22Rv1 (cell line): ENCODE measurements at regions not wholly inside any gene's neighbourhood (a gene's known extent, or its start where the extent isn't known, plus 50 kb on each side); places are given as distances from the start of the nearest gene placed in this dataset.

Source experiments
- H3K27ac ChIP-seq: fragments of 450-650 bp; 2 replicates; pipeline ENCODE4 v1.5.1; 2017
- CTCF ChIP-seq: fragments of 450-650 bp; IDR thresholded peaks from 2 replicates; pipeline ENCODE4 v1.5.1; 2017; ENCODE audit warnings: mild to moderate bottlenecking
- ZFX ChIP-seq: fragments of 450-650 bp; IDR thresholded peaks from 2 replicates; pipeline ENCODE4 v1.6.1; 2017; ENCODE audit warnings: antibody characterized with exemption, borderline replicate concordance

DNA sequence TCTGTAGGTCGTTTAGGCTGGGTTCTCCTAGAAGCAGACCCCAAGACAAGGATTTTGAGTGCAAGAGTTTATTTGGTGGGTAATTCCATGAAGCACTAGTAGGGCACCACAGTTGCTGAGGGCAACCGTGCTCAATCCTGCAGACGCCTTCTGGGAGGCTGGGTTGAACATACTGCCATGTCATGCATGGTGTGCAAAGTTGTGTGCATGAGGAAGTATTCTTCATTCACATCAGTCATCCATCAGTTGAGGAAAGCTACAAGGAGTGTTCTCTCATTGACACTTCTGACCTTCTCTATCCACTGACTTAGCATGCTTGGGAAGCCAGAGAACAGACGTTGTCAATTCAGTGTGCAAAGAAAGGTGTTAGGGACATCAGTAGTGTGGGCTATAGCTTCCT, 179.2 kb downstream of the PTPN11 start:
- no peak for TF ChIP-seq CTCF
- no peak for TF ChIP-seq ZFX
- H3K27ac ChIP-seq: no peak overlapping the region

DNA sequence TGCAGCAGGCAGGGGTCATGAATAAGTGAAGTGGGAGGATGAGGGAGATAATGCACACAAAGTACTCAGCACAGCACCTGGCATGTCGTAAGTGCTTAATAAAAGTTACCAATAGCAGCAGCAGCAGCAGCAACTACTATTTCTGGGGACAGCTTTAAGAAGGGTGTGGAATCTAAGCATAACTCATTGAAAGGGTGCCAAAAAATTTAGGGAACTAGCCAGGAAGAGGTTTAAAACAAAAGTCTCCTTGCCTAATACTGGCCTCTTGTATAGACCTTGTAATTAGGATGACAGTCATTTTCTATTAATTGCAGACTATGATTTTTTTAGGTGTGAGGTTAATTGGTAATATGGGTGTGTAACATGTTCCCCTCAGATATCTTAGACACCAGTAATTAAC, 179.9 kb downstream of the PTPN11 start:
- TF ChIP-seq ZFX (no peak), CTCF (no peak)
- H3K27ac ChIP-seq: no peak overlapping the region

GRCh38 chr12:112599871-112600270, 181.1 kb downstream of the PTPN11 start:
- no peak for TF ChIP-seq ZFX
- no peak for TF ChIP-seq CTCF

DNA sequence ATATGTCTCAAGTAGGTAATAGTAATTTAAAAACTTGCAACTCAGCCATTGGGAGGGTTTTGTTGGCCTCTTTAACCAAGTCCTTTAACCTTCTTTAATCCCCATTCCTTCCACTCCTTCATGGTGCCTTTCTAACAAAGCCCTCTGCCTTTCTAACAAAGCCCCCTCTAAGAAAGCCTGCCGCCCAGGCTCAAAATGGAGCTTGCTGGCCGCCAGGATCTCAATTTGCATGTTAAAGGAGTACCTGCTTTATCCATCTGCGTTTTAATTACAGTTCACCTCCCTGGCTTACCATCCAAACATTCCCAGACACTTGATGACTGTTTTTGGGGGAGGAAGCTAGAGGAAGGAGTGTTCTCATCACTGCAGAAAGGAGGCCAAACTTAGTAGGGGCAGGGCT, 183.4 kb downstream of the PTPN11 start:
- TF ChIP-seq ZFX (no peak), CTCF (no peak)
- H3K27ac ChIP-seq: no peak overlapping the region

More at GRCh38 chr12:112599871-112600270, 181.1 kb downstream of the PTPN11 start:
- H3K27ac ChIP-seq: no peak overlapping the region

GRCh38 chr12:112606611-112607365, 184.8 kb upstream of the RPH3A start:
- no peak overlapping the region for H3K27ac ChIP-seq
- no peak for TF ChIP-seq CTCF

DNA sequence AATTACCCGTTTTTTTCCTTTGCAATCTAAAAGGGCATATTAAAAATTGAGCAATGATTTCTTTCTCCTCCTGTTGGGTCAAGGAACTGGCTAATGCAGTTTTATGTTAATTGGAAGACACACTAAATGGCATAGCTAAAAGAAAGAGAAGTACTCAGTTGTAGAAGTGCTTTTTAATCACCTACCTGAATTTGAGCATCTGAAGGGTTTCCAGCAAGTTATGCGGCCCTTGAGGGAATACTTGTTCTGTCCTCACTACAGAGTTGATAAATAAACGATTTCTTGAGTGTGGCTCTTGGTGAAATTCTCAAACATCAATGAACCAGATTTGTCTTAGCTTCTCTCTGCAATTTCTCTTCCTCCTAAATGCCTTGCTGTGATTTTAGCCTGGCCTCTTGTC, 184.1 kb upstream of the RPH3A start:
- TF ChIP-seq CTCF: no peak
- TF ChIP-seq ZFX: no peak
- no peak overlapping the region for H3K27ac ChIP-seq

DNA sequence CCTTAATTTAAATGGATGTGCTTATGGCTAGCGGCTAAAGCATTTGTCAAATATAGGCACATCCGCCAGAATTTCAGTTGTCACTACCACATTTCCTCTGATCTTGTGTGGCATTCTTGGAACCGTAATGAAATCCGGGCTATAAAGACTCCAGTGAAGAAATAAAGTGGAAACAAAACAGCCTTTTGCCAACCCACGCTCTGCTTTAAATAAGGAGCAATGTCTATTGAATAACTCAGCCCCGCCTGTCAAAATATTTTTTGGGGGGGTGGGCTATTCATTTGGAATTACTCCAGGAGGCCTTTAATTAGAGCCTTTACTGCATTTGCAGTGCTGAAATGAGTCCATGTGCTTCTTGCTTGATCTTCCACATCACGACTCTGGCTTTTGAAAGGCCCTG, 179.6 kb upstream of the RPH3A start:
- TF ChIP-seq CTCF: no peak
- no peak for TF ChIP-seq ZFX
- no peak overlapping the region for H3K27ac ChIP-seq
